ENCODE measurements at regions not wholly inside any gene's neighbourhood (a gene's known extent, or its start where the extent isn't known, plus 50 kb on each side); places are given as distances from the start of the nearest gene placed in this dataset.

GRCh38 chr6:48016020-48016755 lies 94.8 kb downstream of the PTCHD4 start (continued):
- TF ChIP-seq EZH2phosphoT487 (IDR thresholded peaks at IDR 0.05; ENCODE audit: unreplicated experiment): no peak
- TF ChIP-seq CREB1 (CRISPR knock-in tag; IDR thresholded peaks at IDR 0.05; ENCODE audit: low read depth): no peak
- TF ChIP-seq EZH2 (IDR thresholded peaks at IDR 0.05; ENCODE audit: low read depth, unreplicated experiment): no peak
- TF ChIP-seq REST (IDR thresholded peaks at IDR 0.05; ENCODE audit: unreplicated experiment): no peak
- TF ChIP-seq STAT1 (IDR thresholded peaks at IDR 0.05; ENCODE audit: unreplicated experiment): no peak

GRCh38 chr6:47992809-47993208 lies 118.2 kb downstream of the PTCHD4 start:
- no peak overlapping the region for H3K4me3 Mint-ChIP-seq
- H3K27me3 ChIP-seq (ENCODE audit: insufficient read depth): no peaks in the 10 kb centered on the region
- H4K20me1 ChIP-seq (replicated peaks; ENCODE audit: insufficient read depth): no peaks in the 10 kb centered on the region
- peaks cover 7% of the 10 kb centered on the region; the same call in 1 of the 3 replicates for H3K36me3 Mint-ChIP-seq (ENCODE audit: low read depth)
- no peak overlapping the region for H2AFZ ChIP-seq
- H3K27me3 Mint-ChIP-seq (ENCODE audit: insufficient read depth, low read depth, poor library complexity): no peaks in the 10 kb centered on the region
- no peaks in the 10 kb centered on the region for H3F3A ChIP-seq (replicated peaks; ENCODE audit: low read depth)
- no peak overlapping the region for H3K4me2 ChIP-seq
- H3K4me3 ChIP-seq: no peak overlapping the region
- H3K27ac Mint-ChIP-seq: no peak overlapping the region
- H3K27ac ChIP-seq (ENCODE audit: low read depth): no peak overlapping the region
- H3K4me1 ChIP-seq (ENCODE audit: insufficient read depth): no peaks in the 10 kb centered on the region
- ATAC-seq: no peak
- no peak for DNase-seq (ENCODE audit: low spot score)
- peaks cover 15% of the 10 kb centered on the region; the same call in 1 of the 3 replicates for H3K9me3 Mint-ChIP-seq
- H3K36me3 ChIP-seq (ENCODE audit: insufficient read depth): no peaks in the 10 kb centered on the region
- no peaks in the 10 kb centered on the region for H3K79me2 ChIP-seq (replicated peaks; ENCODE audit: insufficient read depth)
- no peaks in the 10 kb centered on the region for H3K9me2 ChIP-seq (ENCODE audit: insufficient read depth)
- H3K4me1 Mint-ChIP-seq: 0 out of 3 replicates have a peak, but pooled peaks cover 5% of the 10 kb centered on the region
- TF ChIP-seq NANOG (IDR thresholded peaks at IDR 0.05; ENCODE audit: borderline replicate concordance): no peak
- TF ChIP-seq ZNF462 (CRISPR knock-in tag; IDR thresholded peaks at IDR 0.05): no peak
- no peak for TF ChIP-seq CREB1 (CRISPR knock-in tag; IDR thresholded peaks at IDR 0.05; ENCODE audit: low read depth)
- TF ChIP-seq STAT1 (IDR thresholded peaks at IDR 0.05; ENCODE audit: unreplicated experiment): no peak
- no peak for TF ChIP-seq ZNF331 (CRISPR knock-in tag; IDR thresholded peaks at IDR 0.05; ENCODE audit: low read depth)
- TF ChIP-seq CTCF (conservative IDR thresholded peaks at IDR 0.05; ENCODE audit: low read depth in 2 of 2): no peak

All from GM23338 (cell line).